ENCODE measurements at regions not wholly inside any gene's neighbourhood (a gene's known extent, or its start where the extent isn't known, plus 50 kb on each side); places are given as distances from the start of the nearest gene placed in this dataset.

- no peak for TF ChIP-seq CTCF (IDR thresholded peaks at IDR 0.05)
- TF ChIP-seq POLR2A (IDR thresholded peaks at IDR 0.05), result no peak
Observed at GRCh38 chr3:106611841-106612240, 743.0 kb upstream of the CBLB start.
